GM23338 (cell line): ENCODE measurements at regions not wholly inside any gene's neighbourhood (a gene's known extent, or its start where the extent isn't known, plus 50 kb on each side); places are given as distances from the start of the nearest gene placed in this dataset.

ENCODE experiments used
- ATAC-seq: fragments of 200-7000 bp; cut with Tn5 transposase; 3 replicates; pipeline ENCODE4 v1.9.1; 2020
- DNase-seq: peaks from one replicate; pipeline ENCODE4 v3.0.0-alpha.2; 2015; ENCODE audit warnings: low spot score
- H2AFZ ChIP-seq: fragments of 200-600 bp; sonication (generic); 2 replicates; pipeline ENCODE4 v1.8.0; 2016; ENCODE audit warnings: antibody characterized with exemption, mild to moderate bottlenecking, moderate library complexity
- H3F3A ChIP-seq: fragments of 200-600 bp; sonication (generic); replicated peaks from 2 replicates; pipeline ENCODE4 v1.8.0; 2017; ENCODE audit warnings: antibody characterized with exemption, mixed run types, low read depth
- H3K27ac ChIP-seq: fragments of 200-600 bp; sonication (generic); 2 replicates; pipeline ENCODE4 v1.6.1; 2016; ENCODE audit warnings: low read depth
- H3K27me3 ChIP-seq: fragments of 200-600 bp; sonication (generic); 2 replicates; pipeline ENCODE4 v1.8.0; 2016; ENCODE audit warnings: mild to moderate bottlenecking, mixed run types, moderate library complexity; ENCODE audit not compliant: insufficient read depth
- H3K36me3 ChIP-seq: fragments of 200-600 bp; sonication (generic); 2 replicates; pipeline ENCODE4 v1.8.0; 2016; ENCODE audit warnings: mild to moderate bottlenecking; ENCODE audit not compliant: insufficient read depth
- H3K4me1 ChIP-seq: fragments of 200-600 bp; sonication (generic); 2 replicates; pipeline ENCODE4 v1.8.0; 2016; ENCODE audit warnings: mild to moderate bottlenecking, moderate library complexity; ENCODE audit not compliant: insufficient read depth
- H3K4me2 ChIP-seq: fragments of 200-600 bp; sonication (generic); 2 replicates; pipeline ENCODE4 v1.7.1; 2017; ENCODE audit warnings: mixed run types
- H3K4me3 ChIP-seq: fragments of 200-600 bp; sonication (generic); 2 replicates; pipeline ENCODE4 v1.6.1; 2016; ENCODE audit warnings: mixed run types
- H3K79me2 ChIP-seq: fragments of 200-600 bp; sonication (generic); replicated peaks from 2 replicates; pipeline ENCODE4 v1.8.0; 2017; ENCODE audit warnings: mild to moderate bottlenecking; ENCODE audit not compliant: insufficient read depth
- H3K9me2 ChIP-seq: fragments of 200-600 bp; sonication (generic); 2 replicates; pipeline ENCODE4 v1.8.0; 2017; ENCODE audit not compliant: insufficient read depth
- H4K20me1 ChIP-seq: fragments of 200-600 bp; sonication (generic); replicated peaks from 2 replicates; pipeline ENCODE4 v1.8.0; 2017; ENCODE audit warnings: mild to moderate bottlenecking; ENCODE audit not compliant: insufficient read depth
- H3K27ac Mint-ChIP-seq: 2 replicates; pipeline ENCODE4 v1.8.0; 2020; ENCODE audit warnings: inconsistent platforms, mild to moderate bottlenecking, moderate library complexity, mixed read lengths
- H3K27me3 Mint-ChIP-seq: 3 replicates; pipeline ENCODE4 v1.8.0; 2022; ENCODE audit warnings: low read depth, mild to moderate bottlenecking, moderate library complexity, mixed read lengths, inconsistent platforms; ENCODE audit not compliant: insufficient read depth, poor library complexity
- H3K36me3 Mint-ChIP-seq: 3 replicates; pipeline ENCODE4 v1.8.0; 2021; ENCODE audit warnings: low read depth, mild to moderate bottlenecking, inconsistent platforms, moderate library complexity, mixed read lengths
- H3K4me1 Mint-ChIP-seq: 3 replicates; pipeline ENCODE4 v1.8.0; 2020; ENCODE audit warnings: mild to moderate bottlenecking, inconsistent platforms, mixed read lengths
- H3K4me3 Mint-ChIP-seq: 3 replicates; pipeline ENCODE4 v1.8.0; 2021; ENCODE audit warnings: moderate library complexity, mild to moderate bottlenecking, inconsistent platforms, mixed read lengths
- H3K9me3 Mint-ChIP-seq: 3 replicates; pipeline ENCODE4 v1.8.0; 2020; ENCODE audit warnings: moderate library complexity, mild to moderate bottlenecking, inconsistent platforms, mixed read lengths
- CREB1 ChIP-seq: fragments of 250-450 bp; sonication (Bioruptor Pico); IDR thresholded peaks from 2 replicates; pipeline ENCODE4 v1.5.0; 2020; ENCODE audit warnings: low read depth, mild to moderate bottlenecking, moderate library complexity
- CTCF ChIP-seq, 2 experiments: fragments of 200-600 bp in 1 of 2; sonication (generic) in 1 of 2; conservative IDR thresholded peaks; 2 replicates each; pipeline versions ENCODE4 v1.5.1 to v1.6.1; 2016 to 2017; ENCODE audit warnings: antibody characterized with exemption in 2 of 2, low read depth in 2 of 2, mild to moderate bottlenecking in 2 of 2, moderate library complexity in 1 of 2
- ETS1 ChIP-seq: IDR thresholded peaks from 2 replicates; pipeline ENCODE4 v1.6.1; 2016; ENCODE audit warnings: antibody characterized with exemption
- EZH2 ChIP-seq: fragments of 200-600 bp; sonication (generic); IDR thresholded peaks from one replicate; pipeline ENCODE4 v1.8.0; 2017; ENCODE audit warnings: antibody characterized with exemption, mild to moderate bottlenecking, low read depth; ENCODE audit not compliant: unreplicated experiment
- EZH2phosphoT487 ChIP-seq: fragments of 200-600 bp; sonication (generic); IDR thresholded peaks from one replicate; pipeline ENCODE4 v1.8.1; 2018; ENCODE audit warnings: antibody characterized with exemption; ENCODE audit not compliant: unreplicated experiment
- JUNB ChIP-seq: IDR thresholded peaks from one replicate; pipeline ENCODE4 v1.6.1; 2016; ENCODE audit warnings: antibody characterized with exemption; ENCODE audit not compliant: unreplicated experiment
- NANOG ChIP-seq: IDR thresholded peaks from 2 replicates; pipeline ENCODE4 v1.6.1; 2016; ENCODE audit warnings: antibody characterized with exemption, borderline replicate concordance
- POLR2AphosphoS5 ChIP-seq: IDR thresholded peaks from 2 replicates; pipeline ENCODE4 v1.6.1; 2016; ENCODE audit warnings: antibody characterized with exemption, low read depth
- REST ChIP-seq: IDR thresholded peaks from one replicate; pipeline ENCODE4 v1.6.1; 2018; ENCODE audit warnings: antibody characterized with exemption; ENCODE audit not compliant: unreplicated experiment
- STAT1 ChIP-seq: IDR thresholded peaks from one replicate; pipeline ENCODE4 v1.6.1; 2016; ENCODE audit warnings: antibody characterized with exemption; ENCODE audit not compliant: unreplicated experiment
- ZNF114 ChIP-seq: fragments of 250-450 bp; sonication (Bioruptor Pico); IDR thresholded peaks from 2 replicates; pipeline ENCODE4 v1.5.0; 2020; ENCODE audit warnings: mild to moderate bottlenecking, moderate library complexity
- ZNF462 ChIP-seq: fragments of 250-450 bp; sonication (Bioruptor Pico); IDR thresholded peaks from 2 replicates; pipeline ENCODE4 v1.5.0; 2020; ENCODE audit warnings: mild to moderate bottlenecking, moderate library complexity

- TF ChIP-seq CREB1: no peak
- no peak for TF ChIP-seq ZNF114 (CRISPR knock-in tag)
- TF ChIP-seq EZH2phosphoT487: no peak
- no peak for TF ChIP-seq REST
- no peak for TF ChIP-seq STAT1
Measured at GRCh38 chr1:88021529-88021928, 662.5 kb upstream of the PKN2 start (continued).

GRCh38 chr1:88022516-88022915, 661.6 kb upstream of the PKN2 start:
- Histone ChIP-seq H3K27ac (no peak overlapping the region), H3K9me2 (peaks cover 35% of the 10 kb centered on the region), H3K4me2 (no peak overlapping the region; the same call in 1 of the 2 replicates), H4K20me1 (no peaks in the 10 kb centered on the region), H3K36me3 (no peaks in the 10 kb centered on the region), H3F3A (no peaks in the 10 kb centered on the region), H2AFZ (peak overlapping the region; percentile 11; the same call in 1 of the 2 replicates), H3K4me3 (no peak overlapping the region), H3K79me2 (no peaks in the 10 kb centered on the region), H3K27me3 (no peaks in the 10 kb centered on the region), H3K4me1 (peaks cover 5% of the 10 kb centered on the region; the same call in 1 of the 2 replicates)
- Mint-ChIP-seq H3K36me3 (peaks cover 4% of the 10 kb centered on the region; the same call in 1 of the 3 replicates), H3K27ac (no peak overlapping the region), H3K4me3 (no peak overlapping the region), H3K9me3 (peaks cover 4% of the 10 kb centered on the region; the same call in 2 of the 3 replicates), H3K27me3 (no peaks in the 10 kb centered on the region), H3K4me1 (peaks cover 13% of the 10 kb centered on the region)
- DNase-seq (no peak), ATAC-seq (no peak)
- TF ChIP-seq EZH2 (no peak), ETS1 (no peak), CTCF (conservative IDR thresholded peaks at IDR 0.05; ENCODE audit: low read depth in 2 of 2) (no peak), CREB1 (no peak), NANOG (no peak), ZNF114 (CRISPR knock-in tag) (no peak), EZH2phosphoT487 (no peak), JUNB (no peak), POLR2AphosphoS5 (no peak), ZNF462 (CRISPR knock-in tag) (no peak)
